ENCODE measurements at regions not wholly inside any gene's neighbourhood (a gene's known extent, or its start where the extent isn't known, plus 50 kb on each side); places are given as distances from the start of the nearest gene placed in this dataset.
A peak's percentile ranks its signal among the peaks of the same experiment; 100 is the strongest.

GRCh38 chr20:17023036-17023435, 203.8 kb upstream of the PCSK2 start:
- no peak for TF ChIP-seq CTCF (IDR thresholded peaks at IDR 0.05; ENCODE audit: poor library complexity, severe bottlenecking)
- ATAC-seq (ENCODE audit: low read depth) (no peak), DNase-seq (ENCODE audit: low spot score) (no peak)
- H3K36me3 ChIP-seq (ENCODE audit: low read depth): no peaks in the 10 kb centered on the region
- peaks cover 11% of the 10 kb centered on the region for H3K27me3 ChIP-seq (ENCODE audit: insufficient read depth, poor library complexity, severe bottlenecking)
- no peaks in the 10 kb centered on the region for H3K9me3 ChIP-seq (ENCODE audit: severe bottlenecking)
- H3K4me3 ChIP-seq (ENCODE audit: severe bottlenecking): no peak overlapping the region
- H3K27ac ChIP-seq (ENCODE audit: poor library complexity, severe bottlenecking): no peak overlapping the region
- H3K4me1 ChIP-seq (ENCODE audit: insufficient read depth, poor library complexity, severe bottlenecking): no peaks in the 10 kb centered on the region

- DNase-seq (ENCODE audit: low spot score): no peak
- H3K27me3 ChIP-seq (ENCODE audit: insufficient read depth, poor library complexity, severe bottlenecking): peaks cover 7% of the 10 kb centered on the region
- H3K27ac ChIP-seq (ENCODE audit: poor library complexity, severe bottlenecking): no peak overlapping the region
- TF ChIP-seq CTCF (IDR thresholded peaks at IDR 0.05; ENCODE audit: poor library complexity, severe bottlenecking): no peak
- H3K4me1 ChIP-seq (ENCODE audit: insufficient read depth, poor library complexity, severe bottlenecking): no peaks in the 10 kb centered on the region
- H3K4me3 ChIP-seq (ENCODE audit: severe bottlenecking): no peak overlapping the region
- no peak for ATAC-seq (ENCODE audit: low read depth)
- H3K36me3 ChIP-seq (ENCODE audit: low read depth): no peaks in the 10 kb centered on the region
- H3K9me3 ChIP-seq (ENCODE audit: severe bottlenecking): no peaks in the 10 kb centered on the region
These were observed 203.0 kb upstream of the PCSK2 start for GRCh38 chr20:17023806-17024205.

GRCh38 chr20:17024513-17025119, 202.2 kb upstream of the PCSK2 start:
- no peaks in the 10 kb centered on the region for H3K9me3 ChIP-seq (ENCODE audit: severe bottlenecking)
- TF ChIP-seq CTCF (IDR thresholded peaks at IDR 0.05; ENCODE audit: poor library complexity, severe bottlenecking): no peak
- no peak overlapping the region for H3K27ac ChIP-seq (ENCODE audit: poor library complexity, severe bottlenecking)
- no peak overlapping the region for H3K4me3 ChIP-seq (ENCODE audit: severe bottlenecking)
- no peaks in the 10 kb centered on the region for H3K36me3 ChIP-seq (ENCODE audit: low read depth)
- H3K27me3 ChIP-seq (ENCODE audit: insufficient read depth, poor library complexity, severe bottlenecking): peaks cover 4% of the 10 kb centered on the region
- no peaks in the 10 kb centered on the region for H3K4me1 ChIP-seq (ENCODE audit: insufficient read depth, poor library complexity, severe bottlenecking)
- ATAC-seq (ENCODE audit: low read depth) (peak; percentile 42; the same call in 1 of the 3 replicates), DNase-seq (ENCODE audit: low spot score) (no peak)

- Histone ChIP-seq H3K27me3 (ENCODE audit: insufficient read depth, poor library complexity, severe bottlenecking) (peaks cover 4% of the 10 kb centered on the region), H3K4me1 (ENCODE audit: insufficient read depth, poor library complexity, severe bottlenecking) (no peaks in the 10 kb centered on the region), H3K36me3 (ENCODE audit: low read depth) (no peaks in the 10 kb centered on the region), H3K4me3 (ENCODE audit: severe bottlenecking) (no peak overlapping the region), H3K27ac (ENCODE audit: poor library complexity, severe bottlenecking) (no peak overlapping the region), H3K9me3 (ENCODE audit: severe bottlenecking) (no peaks in the 10 kb centered on the region)
- DNase-seq (ENCODE audit: low spot score) (no peak), ATAC-seq (ENCODE audit: low read depth) (no peak)
- TF ChIP-seq CTCF (IDR thresholded peaks at IDR 0.05; ENCODE audit: poor library complexity, severe bottlenecking): no peak
These were observed 200.5 kb upstream of the PCSK2 start for GRCh38 chr20:17026346-17026745.

GRCh38 chr20:17029698-17030097, 197.1 kb upstream of the PCSK2 start:
- DNase-seq (ENCODE audit: low spot score): no peak

More at GRCh38 chr20:17029698-17030097, 197.1 kb upstream of the PCSK2 start:
- H3K36me3 ChIP-seq (ENCODE audit: low read depth): no peaks in the 10 kb centered on the region
- no peaks in the 10 kb centered on the region for H3K9me3 ChIP-seq (ENCODE audit: severe bottlenecking)
- no peak overlapping the region for H3K4me3 ChIP-seq (ENCODE audit: severe bottlenecking)
- no peak for ATAC-seq (ENCODE audit: low read depth)
- H3K27me3 ChIP-seq (ENCODE audit: insufficient read depth, poor library complexity, severe bottlenecking): no peaks in the 10 kb centered on the region
- no peak overlapping the region for H3K27ac ChIP-seq (ENCODE audit: poor library complexity, severe bottlenecking)
- no peak for TF ChIP-seq CTCF (IDR thresholded peaks at IDR 0.05; ENCODE audit: poor library complexity, severe bottlenecking)
- no peaks in the 10 kb centered on the region for H3K4me1 ChIP-seq (ENCODE audit: insufficient read depth, poor library complexity, severe bottlenecking)
